ENCODE measurements at regions not wholly inside any gene's neighbourhood (a gene's known extent, or its start where the extent isn't known, plus 50 kb on each side); places are given as distances from the start of the nearest gene placed in this dataset.

- Histone ChIP-seq H3K27ac (no peak overlapping the region), H3K4me1 (0 out of 3 replicates have a peak, but pooled peaks cover 5% of the 10 kb centered on the region), H3K4me2 (no peak overlapping the region), H3K9me3 (no peaks in the 10 kb centered on the region), H3K4me3 (no peak overlapping the region)
- ATAC-seq (no peak), DNase-seq (ENCODE audit: low read depth in 1 of 2, low spot score in 1 of 2) (no peak), FAIRE-seq (no peak)
- POLR2A ChIA-PET = no interaction called here
- no peak for TF ChIP-seq EP300 (IDR thresholded peaks at IDR 0.05)
- TF ChIP-seq POLR2A (IDR thresholded peaks at IDR 0.05; ENCODE audit: low read length) = no peak
- no peak for TF ChIP-seq CBX8 (IDR thresholded peaks at IDR 0.05)
- no peak for TF ChIP-seq GATA3 (IDR thresholded peaks at IDR 0.05; ENCODE audit: borderline replicate concordance)
- TF ChIP-seq ESRRA (IDR thresholded peaks at IDR 0.05; ENCODE audit: borderline replicate concordance, low read length) = no peak
- TF ChIP-seq FOXS1 (CRISPR knock-in tag; IDR thresholded peaks at IDR 0.05) = no peak
- TF ChIP-seq, protein P1, sequence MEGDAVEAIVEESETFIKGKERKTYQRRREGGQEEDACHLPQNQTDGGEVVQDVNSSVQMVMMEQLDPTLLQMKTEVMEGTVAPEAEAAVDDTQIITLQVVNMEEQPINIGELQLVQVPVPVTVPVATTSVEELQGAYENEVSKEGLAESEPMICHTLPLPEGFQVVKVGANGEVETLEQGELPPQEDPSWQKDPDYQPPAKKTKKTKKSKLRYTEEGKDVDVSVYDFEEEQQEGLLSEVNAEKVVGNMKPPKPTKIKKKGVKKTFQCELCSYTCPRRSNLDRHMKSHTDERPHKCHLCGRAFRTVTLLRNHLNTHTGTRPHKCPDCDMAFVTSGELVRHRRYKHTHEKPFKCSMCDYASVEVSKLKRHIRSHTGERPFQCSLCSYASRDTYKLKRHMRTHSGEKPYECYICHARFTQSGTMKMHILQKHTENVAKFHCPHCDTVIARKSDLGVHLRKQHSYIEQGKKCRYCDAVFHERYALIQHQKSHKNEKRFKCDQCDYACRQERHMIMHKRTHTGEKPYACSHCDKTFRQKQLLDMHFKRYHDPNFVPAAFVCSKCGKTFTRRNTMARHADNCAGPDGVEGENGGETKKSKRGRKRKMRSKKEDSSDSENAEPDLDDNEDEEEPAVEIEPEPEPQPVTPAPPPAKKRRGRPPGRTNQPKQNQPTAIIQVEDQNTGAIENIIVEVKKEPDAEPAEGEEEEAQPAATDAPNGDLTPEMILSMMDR (IDR thresholded peaks at IDR 0.05) = no peak
- TF ChIP-seq EHMT2 (IDR thresholded peaks at IDR 0.05; ENCODE audit: low read depth) = no peak
- CTCF ChIA-PET = no interaction called here
- 69% methylated on average over 3 of the region's 3 CpGs for WGBS (ENCODE audit: missing lambda C conversion rate)
Observed at GRCh38 chr4:56220261-56220660, 167.0 kb downstream of the AASDH start.

- WGBS (ENCODE audit: missing lambda C conversion rate) = 18% methylated on average over 3 of the region's 3 CpGs
- no peaks in the 10 kb centered on the region for H3K9me3 ChIP-seq
Observed at GRCh38 chr4:56219447-56219846, 167.8 kb downstream of the AASDH start.

More at GRCh38 chr4:56219447-56219846, 167.8 kb downstream of the AASDH start:
- no peak overlapping the region for H3K4me2 ChIP-seq
- no peak overlapping the region for H3K27ac ChIP-seq
- ATAC-seq (no peak), DNase-seq (ENCODE audit: low read depth in 1 of 2, low spot score in 1 of 2) (no peak), FAIRE-seq (no peak)
- no peak for TF ChIP-seq MAX (IDR thresholded peaks at IDR 0.05)
- no peak for TF ChIP-seq RCOR1 (IDR thresholded peaks at IDR 0.05; ENCODE audit: low read depth, low read length)
- no peak for TF ChIP-seq RNF2 (IDR thresholded peaks at IDR 0.05; ENCODE audit: borderline replicate concordance, low read depth)
- no peak for TF ChIP-seq HMGXB4 (CRISPR knock-in tag; IDR thresholded peaks at IDR 0.05; ENCODE audit: borderline replicate concordance)
- no peak for TF ChIP-seq JUNB (IDR thresholded peaks at IDR 0.05)
- no peak for TF ChIP-seq RFX5 (IDR thresholded peaks at IDR 0.05)
- TF ChIP-seq CBX2 (IDR thresholded peaks at IDR 0.05; ENCODE audit: borderline replicate concordance, low read depth) = no peak
- TF ChIP-seq POLR2AphosphoS2 (conservative IDR thresholded peaks at IDR 0.05; ENCODE audit: low read length) = no peak
- TF ChIP-seq TFCP2L1 (CRISPR knock-in tag; IDR thresholded peaks at IDR 0.05) = no peak
- TF ChIP-seq HOXB13 (CRISPR knock-in tag; IDR thresholded peaks at IDR 0.05; ENCODE audit: low read depth) = no peak
- no peak for TF ChIP-seq GATA3 (IDR thresholded peaks at IDR 0.05; ENCODE audit: borderline replicate concordance)
- no peak for TF ChIP-seq PBX3 (IDR thresholded peaks at IDR 0.05)
- TF ChIP-seq ZC3H11A (IDR thresholded peaks at IDR 0.05) = no peak
- TF ChIP-seq ZNF302 (CRISPR knock-in tag; IDR thresholded peaks at IDR 0.05) = no peak
- no peak for TF ChIP-seq CHD2 (IDR thresholded peaks at IDR 0.05; ENCODE audit: low read length, partially characterized antibody)
- TF ChIP-seq BHLHE40 (IDR thresholded peaks at IDR 0.05; ENCODE audit: low read depth, low read length) = no peak
- no peak overlapping the region for H3K4me3 ChIP-seq
- POLR2A ChIA-PET = no interaction called here
- H3K4me1 ChIP-seq = 0 out of 3 replicates have a peak, but pooled peaks cover 5% of the 10 kb centered on the region
- CTCF ChIA-PET = no interaction called here

All from A549 (cell line).